Nephron progenitor cell (in vitro differentiated cells): ENCODE measurements at regions not wholly inside any gene's neighbourhood (a gene's known extent, or its start where the extent isn't known, plus 50 kb on each side); places are given as distances from the start of the nearest gene placed in this dataset.

Experiments used
- DNase-seq: peaks from one replicate; pipeline ENCODE4 v3.0.0; 2021
- H3K27ac Mint-ChIP-seq: 2 replicates; pipeline ENCODE4 v1.8.0; 2021; ENCODE audit warnings: mild to moderate bottlenecking, moderate library complexity, mixed read lengths
- H3K27me3 Mint-ChIP-seq: 2 replicates; pipeline ENCODE4 v1.8.0; 2021; ENCODE audit warnings: mild to moderate bottlenecking, low read depth, mixed read lengths; ENCODE audit not compliant: poor library complexity
- H3K36me3 Mint-ChIP-seq: 2 replicates; pipeline ENCODE4 v1.8.0; 2021; ENCODE audit warnings: low read depth, mixed read lengths
- H3K4me1 Mint-ChIP-seq: 2 replicates; pipeline ENCODE4 v1.8.0; 2021; ENCODE audit warnings: mixed read lengths
- H3K4me3 Mint-ChIP-seq: 2 replicates; pipeline ENCODE4 v1.8.0; 2021; ENCODE audit warnings: mild to moderate bottlenecking, moderate library complexity, mixed read lengths
- H3K9me3 Mint-ChIP-seq: 2 replicates; pipeline ENCODE4 v1.8.0; 2021; ENCODE audit warnings: mild to moderate bottlenecking, moderate library complexity, mixed read lengths
- TF ChIP-seq, protein P1 (sequence below): fragments of 200-600 bp; sonication (generic); IDR thresholded peaks from 2 replicates; pipeline ENCODE4 v1.5.0; 2021; ENCODE audit warnings: antibody characterized with exemption

DNA sequence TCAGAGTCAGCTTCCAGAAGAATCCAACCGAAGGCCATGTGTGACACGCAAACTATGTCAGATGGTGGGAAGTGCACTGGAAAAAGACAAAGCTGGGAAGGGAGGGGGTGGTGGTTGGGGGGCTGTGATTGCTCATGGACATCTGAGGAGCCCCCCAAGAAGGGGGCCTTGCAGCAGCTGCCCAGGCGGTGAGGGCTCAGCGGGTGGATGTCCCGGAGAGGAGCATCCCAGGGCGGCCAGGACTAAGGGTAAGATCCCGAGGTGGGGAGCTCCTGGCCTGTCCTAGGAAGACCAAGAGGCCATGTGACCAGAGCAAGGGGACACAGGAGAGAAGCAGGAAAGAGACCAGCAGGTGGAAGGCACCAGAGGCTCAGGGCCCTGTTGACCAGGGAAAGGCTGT lies 299.5 kb downstream of the PREX1 start:
- no peak for DNase-seq
- TF ChIP-seq, protein P1, sequence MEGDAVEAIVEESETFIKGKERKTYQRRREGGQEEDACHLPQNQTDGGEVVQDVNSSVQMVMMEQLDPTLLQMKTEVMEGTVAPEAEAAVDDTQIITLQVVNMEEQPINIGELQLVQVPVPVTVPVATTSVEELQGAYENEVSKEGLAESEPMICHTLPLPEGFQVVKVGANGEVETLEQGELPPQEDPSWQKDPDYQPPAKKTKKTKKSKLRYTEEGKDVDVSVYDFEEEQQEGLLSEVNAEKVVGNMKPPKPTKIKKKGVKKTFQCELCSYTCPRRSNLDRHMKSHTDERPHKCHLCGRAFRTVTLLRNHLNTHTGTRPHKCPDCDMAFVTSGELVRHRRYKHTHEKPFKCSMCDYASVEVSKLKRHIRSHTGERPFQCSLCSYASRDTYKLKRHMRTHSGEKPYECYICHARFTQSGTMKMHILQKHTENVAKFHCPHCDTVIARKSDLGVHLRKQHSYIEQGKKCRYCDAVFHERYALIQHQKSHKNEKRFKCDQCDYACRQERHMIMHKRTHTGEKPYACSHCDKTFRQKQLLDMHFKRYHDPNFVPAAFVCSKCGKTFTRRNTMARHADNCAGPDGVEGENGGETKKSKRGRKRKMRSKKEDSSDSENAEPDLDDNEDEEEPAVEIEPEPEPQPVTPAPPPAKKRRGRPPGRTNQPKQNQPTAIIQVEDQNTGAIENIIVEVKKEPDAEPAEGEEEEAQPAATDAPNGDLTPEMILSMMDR = no peak
- Mint-ChIP-seq H3K4me3 (no peak overlapping the region), H3K27ac (no peak overlapping the region), H3K36me3 (no peaks in the 10 kb centered on the region), H3K4me1 (no peaks in the 10 kb centered on the region), H3K27me3 (peaks cover 45% of the 10 kb centered on the region), H3K9me3 (no peaks in the 10 kb centered on the region)

DNA sequence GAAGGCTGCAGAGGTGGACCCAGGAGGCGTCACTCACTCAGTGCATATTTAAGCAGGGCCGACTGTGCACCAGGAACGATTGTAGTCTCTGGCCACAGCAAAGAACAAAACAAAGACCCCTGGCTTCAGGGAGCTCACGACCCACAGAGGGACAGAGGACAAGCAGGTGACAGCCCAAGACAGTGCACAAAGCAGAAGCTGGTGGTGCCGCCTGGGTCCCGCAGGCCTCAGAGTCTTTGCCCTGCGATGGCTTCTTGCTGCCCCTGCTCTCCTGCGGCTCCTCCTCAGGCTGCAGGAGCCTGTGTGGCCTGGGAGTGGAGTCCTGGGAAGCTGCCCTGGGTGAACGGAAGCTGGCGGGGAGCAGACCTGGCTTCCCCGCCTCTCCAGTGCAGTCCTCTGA lies 300.0 kb downstream of the PREX1 start:
- H3K9me3 Mint-ChIP-seq = no peaks in the 10 kb centered on the region
- no peak for DNase-seq
- H3K4me3 Mint-ChIP-seq = no peak overlapping the region
- H3K4me1 Mint-ChIP-seq = no peaks in the 10 kb centered on the region
- TF ChIP-seq, protein P1 = no peak
- H3K27me3 Mint-ChIP-seq = peaks cover 47% of the 10 kb centered on the region
- H3K27ac Mint-ChIP-seq = no peak overlapping the region
- no peaks in the 10 kb centered on the region for H3K36me3 Mint-ChIP-seq

DNA sequence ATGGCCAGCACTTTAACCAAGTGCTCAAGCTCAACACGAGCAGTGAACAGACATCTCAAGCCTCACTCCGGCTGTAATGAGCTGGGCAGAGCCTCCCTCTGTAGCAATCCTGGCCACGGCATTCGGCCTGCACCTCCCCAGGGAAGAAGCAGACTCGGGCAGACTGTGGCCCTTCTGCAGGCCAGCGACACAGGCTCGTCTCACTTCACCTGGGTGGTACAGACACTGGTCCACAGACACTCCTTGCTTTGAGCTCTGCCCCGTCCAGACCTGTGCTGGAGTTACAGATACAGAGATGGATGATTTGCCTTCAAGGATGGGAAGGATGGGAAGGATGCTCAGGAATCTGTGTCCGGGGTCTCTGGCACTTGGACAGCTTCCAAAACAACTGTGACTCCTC lies 300.9 kb downstream of the PREX1 start:
- TF ChIP-seq, protein P1 = no peak
- Mint-ChIP-seq H3K9me3 (no peaks in the 10 kb centered on the region), H3K4me1 (no peaks in the 10 kb centered on the region), H3K27me3 (peaks cover 51% of the 10 kb centered on the region), H3K27ac (no peak overlapping the region), H3K4me3 (no peak overlapping the region), H3K36me3 (no peaks in the 10 kb centered on the region)
- no peak for DNase-seq

DNA sequence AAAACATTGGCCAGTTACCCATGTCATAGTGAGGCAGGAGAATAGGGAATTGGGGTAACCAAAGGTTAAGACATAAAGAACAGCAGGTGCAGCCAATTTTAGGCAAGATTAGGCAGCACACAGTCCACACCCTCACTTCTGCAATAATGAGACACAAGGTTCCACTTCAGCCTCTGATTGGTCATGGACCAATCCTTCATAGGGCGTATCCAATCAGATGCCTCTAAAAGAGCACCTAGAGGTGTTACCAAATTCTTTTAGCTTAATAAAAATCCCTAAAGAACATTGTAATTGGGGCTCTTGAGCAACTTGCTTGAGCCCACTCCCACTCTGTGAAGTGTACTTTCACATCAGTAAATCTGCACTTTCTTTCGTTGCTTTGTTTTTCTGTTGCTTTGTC lies 302.4 kb downstream of the PREX1 start:
- Mint-ChIP-seq H3K27ac (no peak overlapping the region), H3K4me3 (no peak overlapping the region), H3K9me3 (no peaks in the 10 kb centered on the region), H3K36me3 (no peaks in the 10 kb centered on the region), H3K4me1 (no peaks in the 10 kb centered on the region), H3K27me3 (peaks cover 57% of the 10 kb centered on the region)
- TF ChIP-seq, protein P1 = no peak
- no peak for DNase-seq

DNA sequence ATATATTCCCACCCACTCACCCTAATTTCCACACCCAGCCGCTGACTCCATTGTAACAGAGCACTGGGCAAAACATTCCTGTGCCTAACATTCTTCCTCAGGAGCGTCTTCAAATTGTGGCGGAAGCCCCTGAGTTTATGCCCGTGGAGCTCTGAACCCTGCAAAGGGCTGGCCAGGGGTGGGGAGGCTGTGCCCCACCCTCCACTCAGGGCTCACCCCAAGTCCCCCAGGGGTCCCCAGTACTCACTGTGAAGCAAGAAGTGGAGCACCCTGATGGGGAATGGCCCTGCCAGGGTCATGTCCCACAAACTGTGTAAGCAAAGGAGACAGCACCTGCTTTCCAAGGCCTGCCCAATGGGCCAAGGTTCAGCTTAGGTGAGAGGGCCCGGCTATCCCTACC lies 303.2 kb downstream of the PREX1 start:
- no peaks in the 10 kb centered on the region for H3K4me1 Mint-ChIP-seq
- no peak for DNase-seq
- no peaks in the 10 kb centered on the region for H3K9me3 Mint-ChIP-seq
- TF ChIP-seq, protein P1 = no peak
- H3K27ac Mint-ChIP-seq = no peak overlapping the region
- H3K36me3 Mint-ChIP-seq = no peaks in the 10 kb centered on the region
- no peak overlapping the region for H3K4me3 Mint-ChIP-seq
- H3K27me3 Mint-ChIP-seq = peaks cover 58% of the 10 kb centered on the region

DNA sequence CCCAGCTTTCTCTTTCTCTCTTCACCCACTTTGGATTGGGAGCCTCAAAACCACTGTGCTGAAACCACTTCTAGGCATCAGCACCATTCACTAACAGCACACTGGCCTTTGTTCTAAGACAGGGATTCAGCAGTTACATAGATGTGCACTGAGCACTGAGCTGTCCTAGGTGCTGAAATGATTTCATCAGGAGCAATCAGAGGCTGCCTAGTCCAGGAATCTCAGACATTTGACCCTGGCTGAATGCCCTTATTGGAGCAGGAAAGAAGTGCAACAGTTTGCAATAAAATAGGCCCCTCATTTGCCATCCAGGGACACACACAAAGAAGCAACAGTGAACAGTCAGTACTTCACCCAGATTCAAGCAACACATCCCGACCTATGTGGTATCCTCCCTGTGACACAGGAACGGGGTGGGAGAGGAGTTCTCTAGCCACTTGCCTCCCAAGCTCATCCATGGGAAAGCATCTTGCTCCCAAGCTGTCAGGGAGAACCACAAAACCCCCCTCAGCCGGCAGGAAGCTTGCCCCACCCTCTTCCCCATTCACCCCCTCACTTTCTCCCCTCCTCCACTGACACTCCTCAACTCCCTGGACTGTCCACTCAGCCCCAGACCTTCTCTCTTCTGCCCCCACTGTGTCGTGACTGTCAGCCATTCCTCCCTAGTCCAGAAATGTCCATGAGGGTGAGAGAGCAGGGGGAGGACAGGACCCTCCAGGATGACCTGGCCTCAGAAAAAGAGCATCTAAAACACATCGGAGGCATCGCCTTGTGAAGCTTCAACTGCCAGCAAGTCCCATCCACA lies 304.4 kb downstream of the PREX1 start:
- no peak overlapping the region for H3K4me3 Mint-ChIP-seq
- TF ChIP-seq, protein P1 = no peak
- DNase-seq = peak; percentile 76
- H3K9me3 Mint-ChIP-seq = no peaks in the 10 kb centered on the region
- no peaks in the 10 kb centered on the region for H3K4me1 Mint-ChIP-seq
- no peak overlapping the region for H3K27ac Mint-ChIP-seq
- H3K36me3 Mint-ChIP-seq = no peaks in the 10 kb centered on the region
- H3K27me3 Mint-ChIP-seq = peaks cover 55% of the 10 kb centered on the region
